GM18511 (cell line): ENCODE measurements at regions not wholly inside any gene's neighbourhood (a gene's known extent, or its start where the extent isn't known, plus 50 kb on each side); places are given as distances from the start of the nearest gene placed in this dataset.

Source experiments
- ATAC-seq: cut with Tn5 transposase; IDR thresholded peaks from one replicate; pipeline ENCODE4 v1.9.1; 2021; ENCODE audit warnings: mild to moderate bottlenecking, moderate library complexity; ENCODE audit not compliant: unreplicated experiment

GRCh38 chr18:2324459-2324858 is 246.8 kb downstream of the METTL4 start:
- ATAC-seq: no peak

- ATAC-seq: no peak
Observed at GRCh38 chr18:2325308-2325849, 245.9 kb downstream of the METTL4 start.

- no peak for ATAC-seq
Observed at GRCh38 chr18:2325933-2326332, 245.4 kb downstream of the METTL4 start.

- no peak for ATAC-seq
Observed at GRCh38 chr18:2326999-2327398, 244.3 kb downstream of the METTL4 start.

GRCh38 chr18:2330764-2331163 is 240.5 kb downstream of the METTL4 start:
- ATAC-seq: no peak

GRCh38 chr18:2331491-2331890 is 239.8 kb downstream of the METTL4 start:
- no peak for ATAC-seq

- ATAC-seq: no peak
Observed at GRCh38 chr18:2336690-2337392, 234.5 kb downstream of the METTL4 start.

- ATAC-seq: peak; percentile 95
Observed at GRCh38 chr18:2337552-2338141, 233.7 kb downstream of the METTL4 start.

- ATAC-seq: no peak
Observed at GRCh38 chr18:2338601-2339000, 232.7 kb downstream of the METTL4 start.

GRCh38 chr18:2340335-2340734 is 231.0 kb downstream of the METTL4 start:
- no peak for ATAC-seq

- ATAC-seq: no peak
Observed at GRCh38 chr18:2348003-2348402, 223.3 kb downstream of the METTL4 start.

GRCh38 chr18:2351126-2351850 is 220.0 kb downstream of the METTL4 start:
- ATAC-seq: no peak

- no peak for ATAC-seq
Observed at GRCh38 chr18:2354292-2354691, 217.0 kb downstream of the METTL4 start.

- no peak for ATAC-seq
Observed at GRCh38 chr18:2356906-2357305, 214.4 kb downstream of the METTL4 start.

- ATAC-seq: no peak
Observed at GRCh38 chr18:2360861-2361260, 210.4 kb downstream of the METTL4 start.

GRCh38 chr18:2368102-2368501 is 203.2 kb downstream of the METTL4 start:
- ATAC-seq: no peak

- no peak for ATAC-seq
Observed at GRCh38 chr18:2376707-2377106, 194.6 kb downstream of the METTL4 start.

GRCh38 chr18:2380101-2380500 is 191.2 kb downstream of the METTL4 start:
- ATAC-seq: no peak

GRCh38 chr18:2381539-2381938 is 189.8 kb downstream of the METTL4 start:
- ATAC-seq: no peak

GRCh38 chr18:2387588-2387987 is 183.7 kb downstream of the METTL4 start:
- ATAC-seq: no peak

GRCh38 chr18:2390158-2390557 is 181.1 kb downstream of the METTL4 start:
- no peak for ATAC-seq

- no peak for ATAC-seq
Observed at GRCh38 chr18:2391470-2391869, 179.8 kb downstream of the METTL4 start.
